A673 (cell line): ENCODE measurements at regions not wholly inside any gene's neighbourhood (a gene's known extent, or its start where the extent isn't known, plus 50 kb on each side); places are given as distances from the start of the nearest gene placed in this dataset.

ENCODE experiments used
- BruUV-seq: library from RNA; stranded (reverse); fragments of 400-500 nt; replicated peaks from 2 replicates; lab custom pipeline; 2021; lab: Mats Ljungman, UMichigan
- CTCF ChIA-PET: fragments of 300-600 bp; sonication (Branson Sonifier 250); formaldehyde crosslinking; loops from one replicate; lab custom pipeline; 2022; ENCODE audit warnings: antibody characterized with exemption; lab: Charles Lee
- POLR2A ChIA-PET: fragments of 300-600 bp; sonication (Branson Sonifier 250); formaldehyde crosslinking; loops from one replicate; lab custom pipeline; 2022; ENCODE audit warnings: antibody characterized with exemption; ENCODE audit not compliant: low non-redundant PET; lab: Charles Lee
- DNase-seq: peaks from one replicate; pipeline ENCODE4 v3.0.0-alpha.2; 2015; ENCODE audit warnings: low spot score
- H3K27ac ChIP-seq: fragments of 200-600 bp; sonication (generic); 2 replicates; pipeline ENCODE4 v1.5.1; 2016; ENCODE audit warnings: mixed run types, low read depth, mild to moderate bottlenecking, mixed read lengths, antibody characterized with exemption, low read length; ENCODE audit not compliant: poor library complexity, severe bottlenecking
- H3K27me3 ChIP-seq: fragments of 200-600 bp; sonication (generic); replicated peaks from 2 replicates; pipeline ENCODE4 v1.6.1; 2017; ENCODE audit warnings: mixed run types, low read depth, mild to moderate bottlenecking, mixed read lengths, antibody characterized with exemption, low read length; ENCODE audit not compliant: insufficient read depth, poor library complexity
- H3K36me3 ChIP-seq: fragments of 200-600 bp; sonication (generic); 2 replicates; pipeline ENCODE4 v1.6.1; 2016; ENCODE audit warnings: mixed run types, mild to moderate bottlenecking, mixed read lengths, antibody characterized with exemption, low read length; ENCODE audit not compliant: insufficient read depth, poor library complexity, severe bottlenecking
- H3K4me1 ChIP-seq: fragments of 200-600 bp; sonication (generic); 2 replicates; pipeline ENCODE4 v1.6.1; 2017; ENCODE audit warnings: mixed run types, mild to moderate bottlenecking, mixed read lengths, antibody characterized with exemption, low read length; ENCODE audit not compliant: insufficient read depth, poor library complexity, severe bottlenecking
- H3K4me3 ChIP-seq: fragments of 200-600 bp; sonication (generic); 2 replicates; pipeline ENCODE4 v1.5.1; 2016; ENCODE audit warnings: low read depth, mixed run types, mild to moderate bottlenecking, mixed read lengths, low read length; ENCODE audit not compliant: poor library complexity, severe bottlenecking
- H3K9me3 ChIP-seq: fragments of 200-600 bp; sonication (generic); 2 replicates; pipeline ENCODE4 v1.6.1; 2016; ENCODE audit warnings: mixed run types, low read depth, mild to moderate bottlenecking, mixed read lengths, antibody characterized with exemption, low read length; ENCODE audit not compliant: poor library complexity, severe bottlenecking
- CTCF ChIP-seq: fragments of 300-800, 200-600 bp; sonication (generic); conservative IDR thresholded peaks from 2 replicates; pipeline ENCODE4 v1.5.1; 2017; ENCODE audit warnings: low read depth, mild to moderate bottlenecking, antibody characterized with exemption, low read length, moderate library complexity, mixed read lengths
- EZH2 ChIP-seq: fragments of 200-600 bp; sonication (generic); IDR thresholded peaks from 2 replicates; pipeline ENCODE4 v1.6.1; 2017; ENCODE audit warnings: borderline replicate concordance, low read depth, mild to moderate bottlenecking, mixed read lengths, antibody characterized with exemption, low read length; ENCODE audit not compliant: poor library complexity, severe bottlenecking
- intact Hi-C: fragments of 100-400 bp; cut with micrococcal nuclease; formaldehyde crosslinking; loops from one replicate; pipeline ENCODE4 v1.10.0; 2022; ENCODE audit not compliant: unreplicated experiment

- DNase-seq, result no peak
- Histone ChIP-seq H3K27ac (no peak overlapping the region), H3K9me3 (no peaks in the 10 kb centered on the region), H3K4me3 (no peak overlapping the region), H3K4me1 (no peaks in the 10 kb centered on the region), H3K27me3 (no peaks in the 10 kb centered on the region), H3K36me3 (no peaks in the 10 kb centered on the region)
- intact Hi-C loops, result no loop called here
- POLR2A ChIA-PET, result no interaction called here
- TF ChIP-seq CTCF, result no peak
- TF ChIP-seq EZH2, result no peak
- CTCF ChIA-PET, result no interaction called here
- no TSS peak for BruUV-seq
These were observed 127.7 kb upstream of the MYLIP start for GRCh38 chr6:16001158-16001557.

- CTCF ChIA-PET, result no interaction called here
- no peaks in the 10 kb centered on the region for H3K27me3 ChIP-seq
- POLR2A ChIA-PET, result no interaction called here
- TF ChIP-seq CTCF, result no peak
- TF ChIP-seq EZH2, result no peak
- no peaks in the 10 kb centered on the region for H3K36me3 ChIP-seq
- no peak overlapping the region for H3K27ac ChIP-seq
- BruUV-seq, result no TSS peak
- intact Hi-C loops, result no loop called here
- H3K4me3 ChIP-seq, result no peak overlapping the region
- no peaks in the 10 kb centered on the region for H3K4me1 ChIP-seq
- H3K9me3 ChIP-seq, result no peaks in the 10 kb centered on the region
- DNase-seq, result no peak
These were observed 129.7 kb upstream of the MYLIP start for GRCh38 chr6:15999201-15999600.

- ChIA-PET POLR2A (no interaction called here), CTCF (no interaction called here)
- TF ChIP-seq CTCF, result no peak
- TF ChIP-seq EZH2, result no peak
- Histone ChIP-seq H3K27me3 (no peaks in the 10 kb centered on the region), H3K4me3 (no peak overlapping the region), H3K36me3 (no peaks in the 10 kb centered on the region), H3K4me1 (no peaks in the 10 kb centered on the region), H3K27ac (no peak overlapping the region), H3K9me3 (no peaks in the 10 kb centered on the region)
- BruUV-seq, result no TSS peak
- DNase-seq, result no peak
- intact Hi-C loops, result no loop called here
These were observed 131.1 kb upstream of the MYLIP start for GRCh38 chr6:15997586-15998388.
